ENCODE measurements at regions not wholly inside any gene's neighbourhood (a gene's known extent, or its start where the extent isn't known, plus 50 kb on each side); places are given as distances from the start of the nearest gene placed in this dataset.

- TF ChIP-seq POLR2AphosphoS5 (IDR thresholded peaks at IDR 0.05; ENCODE audit: borderline replicate concordance, low read depth, low read length) (no peak), EZH2 (IDR thresholded peaks at IDR 0.05) (no peak), FOXP2 (optimal IDR thresholded peaks at IDR 0.05; ENCODE audit: control extremely low read depth, extremely low read length, insufficient read depth) (no peak)
Observed at GRCh38 chr1:189205863-189206262, 1271.8 kb downstream of the BRINP3 start.

All from SK-N-MC (cell line).